Liver (tissue), 3 donors: ENCODE measurements at regions not wholly inside any gene's neighbourhood (a gene's known extent, or its start where the extent isn't known, plus 50 kb on each side); places are given as distances from the start of the nearest gene placed in this dataset.

Experiments used
- EGR1 ChIP-seq, 2 donors: IDR thresholded peaks; 2 replicates each; pipeline ENCODE4 v1.6.1; 2016 to 2018; ENCODE audit warnings: antibody characterized with exemption in 2 of 2, low read depth in 2 of 2
- GABPA ChIP-seq, 2 donors: IDR thresholded peaks in 1 of 2; conservative IDR thresholded peaks in 1 of 2; 2 replicates each; pipeline ENCODE4 v1.6.1; 2016; ENCODE audit warnings: antibody characterized with exemption in 2 of 2, mild to moderate bottlenecking in 1 of 2, moderate library complexity in 1 of 2
- JUND ChIP-seq, 2 donors: IDR thresholded peaks; 2 replicates each; pipeline ENCODE4 v1.6.1; 2016; ENCODE audit warnings: antibody characterized with exemption in 2 of 2
- RAD21 ChIP-seq, 2 donors: IDR thresholded peaks; 2 replicates each; pipeline ENCODE4 v1.6.1; 2016; ENCODE audit warnings: antibody characterized with exemption in 2 of 2, mild to moderate bottlenecking in 2 of 2
- RXRA ChIP-seq, 2 donors: IDR thresholded peaks; 2 replicates each; pipeline ENCODE4 v1.6.1; 2017 to 2018; ENCODE audit warnings: antibody characterized with exemption in 2 of 2, mild to moderate bottlenecking in 1 of 2
- SP1 ChIP-seq: IDR thresholded peaks from 2 replicates; pipeline ENCODE4 v1.6.1; 2018; ENCODE audit warnings: antibody characterized with exemption, mild to moderate bottlenecking
- TAF1 ChIP-seq: conservative IDR thresholded peaks from 2 replicates; pipeline ENCODE4 v1.6.1; 2016; ENCODE audit warnings: antibody characterized with exemption, mild to moderate bottlenecking
- TF ChIP-seq, protein P1 (sequence below): fragments of 150-350 bp; IDR thresholded peaks from 2 replicates; pipeline ENCODE4 v1.5.1; 2017; ENCODE audit warnings: improper control_type of control experiment, low read depth, low read length; ENCODE audit not compliant: missing input control
- TF ChIP-seq, protein P2 (sequence below): IDR thresholded peaks from 2 replicates; pipeline ENCODE4 v1.6.1; 2016; ENCODE audit warnings: antibody characterized with exemption, mild to moderate bottlenecking
- TF ChIP-seq, protein P3 (sequence below): IDR thresholded peaks from 2 replicates; pipeline ENCODE4 v1.6.1; 2016; ENCODE audit warnings: antibody characterized with exemption
- TF ChIP-seq, protein P4 (sequence below): IDR thresholded peaks from 2 replicates; pipeline ENCODE4 v1.6.1; 2016; ENCODE audit warnings: antibody characterized with exemption
- donor health status: healthy.
- donor health status: healthy.

DNA sequence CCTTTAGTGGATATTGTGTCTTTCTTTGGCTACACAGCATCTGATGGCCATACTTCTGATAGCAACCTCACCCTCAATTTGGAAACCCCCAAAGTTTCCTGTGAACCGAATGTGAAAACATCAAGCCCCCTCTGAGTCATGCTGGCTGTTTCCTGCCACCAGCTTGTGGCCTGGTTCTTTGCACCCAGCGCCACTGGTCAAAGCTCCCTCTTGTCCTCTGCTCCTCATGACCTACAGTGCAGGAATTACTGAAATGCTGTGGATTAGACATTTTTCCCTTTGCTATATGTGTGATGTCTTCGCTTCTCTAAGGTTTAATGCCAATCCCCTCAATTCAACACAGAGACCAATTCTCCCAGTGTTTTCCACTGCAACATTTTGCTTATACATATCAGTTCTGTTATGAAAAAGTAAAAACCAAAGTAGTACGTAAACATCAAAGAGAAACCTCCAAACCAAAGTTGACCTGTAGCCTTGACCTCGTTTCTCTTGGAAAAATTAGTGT lies 224.0 kb upstream of the TENM3 start:
- TF ChIP-seq SP1 (no peak), RAD21 (IDR thresholded peaks at IDR 0.05) (no peak), JUND (IDR thresholded peaks at IDR 0.05) (no peak), GABPA (IDR thresholded peaks at IDR 0.05 in 1 of 2, conservative IDR thresholded peaks at IDR 0.05 in 1 of 2) (no peak), EGR1 (IDR thresholded peaks at IDR 0.05; ENCODE audit: low read depth in 2 of 2) (no peak), RXRA (IDR thresholded peaks at IDR 0.05) (no peak), TAF1 (no peak)
- TF ChIP-seq, protein P1, sequence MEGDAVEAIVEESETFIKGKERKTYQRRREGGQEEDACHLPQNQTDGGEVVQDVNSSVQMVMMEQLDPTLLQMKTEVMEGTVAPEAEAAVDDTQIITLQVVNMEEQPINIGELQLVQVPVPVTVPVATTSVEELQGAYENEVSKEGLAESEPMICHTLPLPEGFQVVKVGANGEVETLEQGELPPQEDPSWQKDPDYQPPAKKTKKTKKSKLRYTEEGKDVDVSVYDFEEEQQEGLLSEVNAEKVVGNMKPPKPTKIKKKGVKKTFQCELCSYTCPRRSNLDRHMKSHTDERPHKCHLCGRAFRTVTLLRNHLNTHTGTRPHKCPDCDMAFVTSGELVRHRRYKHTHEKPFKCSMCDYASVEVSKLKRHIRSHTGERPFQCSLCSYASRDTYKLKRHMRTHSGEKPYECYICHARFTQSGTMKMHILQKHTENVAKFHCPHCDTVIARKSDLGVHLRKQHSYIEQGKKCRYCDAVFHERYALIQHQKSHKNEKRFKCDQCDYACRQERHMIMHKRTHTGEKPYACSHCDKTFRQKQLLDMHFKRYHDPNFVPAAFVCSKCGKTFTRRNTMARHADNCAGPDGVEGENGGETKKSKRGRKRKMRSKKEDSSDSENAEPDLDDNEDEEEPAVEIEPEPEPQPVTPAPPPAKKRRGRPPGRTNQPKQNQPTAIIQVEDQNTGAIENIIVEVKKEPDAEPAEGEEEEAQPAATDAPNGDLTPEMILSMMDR = no peak
- TF ChIP-seq, protein P2, sequence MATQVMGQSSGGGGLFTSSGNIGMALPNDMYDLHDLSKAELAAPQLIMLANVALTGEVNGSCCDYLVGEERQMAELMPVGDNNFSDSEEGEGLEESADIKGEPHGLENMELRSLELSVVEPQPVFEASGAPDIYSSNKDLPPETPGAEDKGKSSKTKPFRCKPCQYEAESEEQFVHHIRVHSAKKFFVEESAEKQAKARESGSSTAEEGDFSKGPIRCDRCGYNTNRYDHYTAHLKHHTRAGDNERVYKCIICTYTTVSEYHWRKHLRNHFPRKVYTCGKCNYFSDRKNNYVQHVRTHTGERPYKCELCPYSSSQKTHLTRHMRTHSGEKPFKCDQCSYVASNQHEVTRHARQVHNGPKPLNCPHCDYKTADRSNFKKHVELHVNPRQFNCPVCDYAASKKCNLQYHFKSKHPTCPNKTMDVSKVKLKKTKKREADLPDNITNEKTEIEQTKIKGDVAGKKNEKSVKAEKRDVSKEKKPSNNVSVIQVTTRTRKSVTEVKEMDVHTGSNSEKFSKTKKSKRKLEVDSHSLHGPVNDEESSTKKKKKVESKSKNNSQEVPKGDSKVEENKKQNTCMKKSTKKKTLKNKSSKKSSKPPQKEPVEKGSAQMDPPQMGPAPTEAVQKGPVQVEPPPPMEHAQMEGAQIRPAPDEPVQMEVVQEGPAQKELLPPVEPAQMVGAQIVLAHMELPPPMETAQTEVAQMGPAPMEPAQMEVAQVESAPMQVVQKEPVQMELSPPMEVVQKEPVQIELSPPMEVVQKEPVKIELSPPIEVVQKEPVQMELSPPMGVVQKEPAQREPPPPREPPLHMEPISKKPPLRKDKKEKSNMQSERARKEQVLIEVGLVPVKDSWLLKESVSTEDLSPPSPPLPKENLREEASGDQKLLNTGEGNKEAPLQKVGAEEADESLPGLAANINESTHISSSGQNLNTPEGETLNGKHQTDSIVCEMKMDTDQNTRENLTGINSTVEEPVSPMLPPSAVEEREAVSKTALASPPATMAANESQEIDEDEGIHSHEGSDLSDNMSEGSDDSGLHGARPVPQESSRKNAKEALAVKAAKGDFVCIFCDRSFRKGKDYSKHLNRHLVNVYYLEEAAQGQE = no peak
- TF ChIP-seq, protein P3, sequence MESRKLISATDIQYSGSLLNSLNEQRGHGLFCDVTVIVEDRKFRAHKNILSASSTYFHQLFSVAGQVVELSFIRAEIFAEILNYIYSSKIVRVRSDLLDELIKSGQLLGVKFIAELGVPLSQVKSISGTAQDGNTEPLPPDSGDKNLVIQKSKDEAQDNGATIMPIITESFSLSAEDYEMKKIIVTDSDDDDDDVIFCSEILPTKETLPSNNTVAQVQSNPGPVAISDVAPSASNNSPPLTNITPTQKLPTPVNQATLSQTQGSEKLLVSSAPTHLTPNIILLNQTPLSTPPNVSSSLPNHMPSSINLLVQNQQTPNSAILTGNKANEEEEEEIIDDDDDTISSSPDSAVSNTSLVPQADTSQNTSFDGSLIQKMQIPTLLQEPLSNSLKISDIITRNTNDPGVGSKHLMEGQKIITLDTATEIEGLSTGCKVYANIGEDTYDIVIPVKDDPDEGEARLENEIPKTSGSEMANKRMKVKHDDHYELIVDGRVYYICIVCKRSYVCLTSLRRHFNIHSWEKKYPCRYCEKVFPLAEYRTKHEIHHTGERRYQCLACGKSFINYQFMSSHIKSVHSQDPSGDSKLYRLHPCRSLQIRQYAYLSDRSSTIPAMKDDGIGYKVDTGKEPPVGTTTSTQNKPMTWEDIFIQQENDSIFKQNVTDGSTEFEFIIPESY = no peak
- TF ChIP-seq, protein P4, sequence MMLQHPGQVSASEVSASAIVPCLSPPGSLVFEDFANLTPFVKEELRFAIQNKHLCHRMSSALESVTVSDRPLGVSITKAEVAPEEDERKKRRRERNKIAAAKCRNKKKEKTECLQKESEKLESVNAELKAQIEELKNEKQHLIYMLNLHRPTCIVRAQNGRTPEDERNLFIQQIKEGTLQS = no peak
